ACC112 (cell line): ENCODE measurements at regions not wholly inside any gene's neighbourhood (a gene's known extent, or its start where the extent isn't known, plus 50 kb on each side); places are given as distances from the start of the nearest gene placed in this dataset.

Experiments used
- H2AFZ ChIP-seq: fragments of 200-600 bp; sonication (generic); one replicate; pipeline ENCODE4 v1.6.0; 2017; ENCODE audit warnings: antibody characterized with exemption, low read length; ENCODE audit not compliant: unreplicated experiment
- H3K27ac ChIP-seq: fragments of 200-600 bp; sonication (generic); 2 replicates; pipeline ENCODE4 v1.5.1; 2014; ENCODE audit warnings: low read depth, mild to moderate bottlenecking, antibody characterized with exemption, low read length, moderate library complexity
- H3K27me3 ChIP-seq: fragments of 200-600 bp; sonication (generic); 2 replicates; pipeline ENCODE4 v1.6.1; 2014; ENCODE audit warnings: mild to moderate bottlenecking, antibody characterized with exemption, low read length, moderate library complexity, mixed read lengths; ENCODE audit not compliant: insufficient read depth
- H3K36me3 ChIP-seq: fragments of 200-600 bp; sonication (generic); 2 replicates; pipeline ENCODE4 v1.6.1; 2016; ENCODE audit warnings: mild to moderate bottlenecking, antibody characterized with exemption, low read length, moderate library complexity, mixed read lengths; ENCODE audit not compliant: insufficient read depth
- H3K4me1 ChIP-seq: fragments of 200-600 bp; sonication (generic); one replicate; pipeline ENCODE4 v1.6.1; 2016; ENCODE audit warnings: low read length, mixed read lengths; ENCODE audit not compliant: insufficient read depth, unreplicated experiment, control insufficient read depth
- H3K4me3 ChIP-seq: fragments of 200-600 bp; sonication (generic); 2 replicates; pipeline ENCODE4 v1.5.1; 2014; ENCODE audit warnings: mild to moderate bottlenecking, low read depth, low read length
- H3K79me2 ChIP-seq: fragments of 200-600 bp; sonication (generic); one replicate; pipeline ENCODE4 v1.6.0; 2016; ENCODE audit warnings: low read length; ENCODE audit not compliant: control insufficient read depth, unreplicated experiment, insufficient read depth

- Histone ChIP-seq H3K4me1 (peaks cover 6% of the 10 kb centered on the region), H2AFZ (no peak overlapping the region), H3K4me3 (no peak overlapping the region), H3K79me2 (no peaks in the 10 kb centered on the region), H3K27ac (no peak overlapping the region), H3K27me3 (no peaks in the 10 kb centered on the region), H3K36me3 (no peaks in the 10 kb centered on the region)
These were observed 429.4 kb upstream of the PROK2 start for GRCh38 chr3:72214066-72214951.

DNA sequence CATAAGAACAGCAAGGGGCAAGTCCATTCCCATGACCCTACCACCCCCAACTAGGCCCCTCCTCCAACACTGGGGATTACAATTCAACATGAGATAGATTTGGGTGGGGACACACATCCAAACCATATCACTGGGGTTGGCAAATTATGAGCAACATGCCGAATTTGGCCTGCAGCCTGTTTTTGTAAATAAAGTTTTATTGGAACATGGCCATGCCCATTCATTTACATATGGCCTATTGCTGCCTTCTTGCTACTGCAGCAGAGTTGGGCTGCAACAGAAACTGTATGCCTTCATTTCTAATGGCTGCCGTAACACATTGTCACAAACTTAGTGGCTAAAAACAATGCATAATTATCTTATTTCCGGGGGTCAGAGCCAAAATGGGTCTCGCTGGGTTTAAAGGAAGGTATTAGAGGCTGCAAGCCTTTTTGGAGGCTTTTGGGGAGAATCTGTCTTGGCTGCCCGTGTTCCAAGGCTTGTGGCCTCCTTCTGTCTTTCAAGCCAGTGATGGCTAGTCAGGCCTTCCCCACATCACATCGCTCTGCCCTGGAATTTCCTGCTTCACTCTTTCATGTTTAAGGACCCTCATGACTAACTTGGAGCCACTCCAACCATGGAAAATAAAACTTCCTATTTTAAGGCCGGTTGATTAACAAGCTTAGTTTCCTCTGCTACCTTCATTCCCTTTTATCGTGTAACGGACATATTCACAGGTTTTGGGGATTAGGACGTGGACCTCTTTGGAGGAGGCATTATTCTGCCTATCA lies 428.5 kb upstream of the PROK2 start:
- peaks cover 6% of the 10 kb centered on the region for H3K4me1 ChIP-seq
- no peaks in the 10 kb centered on the region; the same call in 1 of the 2 replicates for H3K27me3 ChIP-seq
- no peaks in the 10 kb centered on the region for H3K36me3 ChIP-seq
- no peak overlapping the region for H3K27ac ChIP-seq
- no peak overlapping the region for H3K4me3 ChIP-seq
- no peak overlapping the region for H2AFZ ChIP-seq
- no peaks in the 10 kb centered on the region for H3K79me2 ChIP-seq

GRCh38 chr3:72212396-72212795 lies 427.4 kb upstream of the PROK2 start:
- H3K27ac ChIP-seq, result no peak overlapping the region
- H3K27me3 ChIP-seq, result no peaks in the 10 kb centered on the region; the same call in 1 of the 2 replicates
- H3K4me3 ChIP-seq, result no peak overlapping the region
- H3K4me1 ChIP-seq, result peaks cover 6% of the 10 kb centered on the region
- H2AFZ ChIP-seq, result no peak overlapping the region
- H3K79me2 ChIP-seq, result no peaks in the 10 kb centered on the region
- H3K36me3 ChIP-seq, result no peaks in the 10 kb centered on the region

- H3K4me3 ChIP-seq, result no peak overlapping the region
- no peak overlapping the region for H3K27ac ChIP-seq
- no peaks in the 10 kb centered on the region for H3K36me3 ChIP-seq
- H3K27me3 ChIP-seq, result peaks cover 8% of the 10 kb centered on the region
- H3K4me1 ChIP-seq, result peaks cover 6% of the 10 kb centered on the region
- no peak overlapping the region for H2AFZ ChIP-seq
- H3K79me2 ChIP-seq, result no peaks in the 10 kb centered on the region
These were observed 425.3 kb upstream of the PROK2 start for GRCh38 chr3:72210261-72210660.

DNA sequence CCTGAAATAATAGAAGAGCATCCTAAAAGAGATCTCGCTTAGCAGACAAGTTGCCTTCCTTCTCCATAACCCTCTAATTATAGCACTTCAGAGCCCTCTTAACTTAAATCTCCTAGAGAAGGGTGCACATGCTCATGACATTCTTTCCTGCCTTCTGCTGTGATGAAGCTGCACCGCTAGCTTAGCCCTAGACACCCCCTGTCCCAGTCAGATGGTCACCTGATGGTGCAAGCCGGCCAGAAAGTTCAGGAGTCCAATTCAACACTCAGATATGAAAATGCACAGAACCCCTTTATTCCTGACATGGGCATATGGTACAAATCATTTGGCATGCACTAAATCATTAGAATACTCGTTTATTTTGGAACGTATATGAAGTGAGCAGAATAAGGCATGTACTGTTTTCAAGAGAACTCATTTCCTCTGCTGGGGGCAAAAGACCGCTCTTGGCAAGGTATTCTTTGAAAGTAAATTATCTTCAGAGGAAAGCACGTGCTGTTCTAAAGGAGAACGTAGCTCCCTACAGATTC lies 420.4 kb upstream of the PROK2 start:
- Histone ChIP-seq H3K4me3 (no peak overlapping the region), H3K27me3 (peaks cover 44% of the 10 kb centered on the region), H3K36me3 (no peaks in the 10 kb centered on the region), H3K27ac (no peak overlapping the region), H3K79me2 (no peaks in the 10 kb centered on the region), H3K4me1 (no peaks in the 10 kb centered on the region), H2AFZ (no peak overlapping the region)

DNA sequence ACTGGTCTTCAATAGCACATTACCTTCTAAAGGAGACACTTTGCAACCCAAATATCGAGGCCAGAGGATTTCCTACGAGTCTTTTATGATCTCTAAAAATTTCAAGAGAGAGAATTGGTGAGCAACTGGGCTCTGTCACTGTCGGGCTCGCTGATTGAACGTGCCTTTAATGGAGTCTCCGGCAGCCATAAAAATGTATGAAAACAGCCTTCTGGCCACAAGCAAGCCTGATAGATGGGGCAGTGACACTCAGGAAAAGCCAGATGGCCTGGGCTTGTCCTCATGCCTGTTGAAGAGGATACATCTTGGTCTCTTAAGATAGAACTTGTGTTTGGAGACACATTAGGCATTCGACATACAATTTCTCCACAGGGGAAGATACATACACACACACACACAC lies 419.5 kb upstream of the PROK2 start:
- H2AFZ ChIP-seq, result no peak overlapping the region
- no peak overlapping the region for H3K4me3 ChIP-seq
- H3K36me3 ChIP-seq, result no peaks in the 10 kb centered on the region
- H3K4me1 ChIP-seq, result no peaks in the 10 kb centered on the region
- peaks cover 51% of the 10 kb centered on the region for H3K27me3 ChIP-seq
- no peak overlapping the region for H3K27ac ChIP-seq
- H3K79me2 ChIP-seq, result no peaks in the 10 kb centered on the region

DNA sequence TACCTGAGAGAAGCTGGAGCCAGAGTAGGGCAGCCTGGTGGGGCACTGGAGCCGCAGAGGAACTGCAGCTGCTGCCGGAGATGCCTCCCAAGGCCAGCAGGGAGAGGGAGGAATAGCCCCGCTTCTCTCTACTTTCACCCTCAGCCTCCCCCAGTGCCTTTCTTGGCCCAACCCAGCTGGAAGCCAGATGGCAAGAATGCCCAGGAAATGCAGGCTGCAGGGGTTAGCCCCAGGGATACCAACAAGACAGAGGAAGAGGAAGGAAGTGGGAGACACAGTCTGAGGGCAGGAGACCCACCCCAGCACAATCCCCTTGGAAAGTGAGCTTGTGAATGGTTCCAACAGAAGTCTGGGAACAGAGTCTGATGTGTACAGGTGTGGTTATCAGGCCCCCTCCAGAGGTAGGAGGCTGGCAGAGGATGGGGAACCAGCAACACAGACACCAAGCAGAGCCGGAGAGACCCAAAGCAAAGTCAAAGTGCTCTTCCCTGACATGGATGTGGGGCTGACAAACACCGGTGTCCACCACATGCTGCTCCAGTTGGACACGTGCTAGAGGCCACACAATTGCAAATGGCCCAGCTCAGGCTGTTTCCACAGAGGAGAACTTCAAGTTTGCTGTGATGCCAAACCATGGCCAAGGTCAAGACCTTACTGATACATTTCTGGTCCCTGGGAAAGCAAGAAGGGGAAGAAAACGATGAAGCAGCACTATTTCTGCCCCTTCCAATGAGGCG lies 418.8 kb upstream of the PROK2 start:
- H3K36me3 ChIP-seq, result no peaks in the 10 kb centered on the region
- H2AFZ ChIP-seq, result no peak overlapping the region
- H3K27me3 ChIP-seq, result peaks cover 57% of the 10 kb centered on the region
- no peaks in the 10 kb centered on the region for H3K4me1 ChIP-seq
- H3K79me2 ChIP-seq, result no peaks in the 10 kb centered on the region
- no peak overlapping the region for H3K4me3 ChIP-seq
- H3K27ac ChIP-seq, result no peak overlapping the region

DNA sequence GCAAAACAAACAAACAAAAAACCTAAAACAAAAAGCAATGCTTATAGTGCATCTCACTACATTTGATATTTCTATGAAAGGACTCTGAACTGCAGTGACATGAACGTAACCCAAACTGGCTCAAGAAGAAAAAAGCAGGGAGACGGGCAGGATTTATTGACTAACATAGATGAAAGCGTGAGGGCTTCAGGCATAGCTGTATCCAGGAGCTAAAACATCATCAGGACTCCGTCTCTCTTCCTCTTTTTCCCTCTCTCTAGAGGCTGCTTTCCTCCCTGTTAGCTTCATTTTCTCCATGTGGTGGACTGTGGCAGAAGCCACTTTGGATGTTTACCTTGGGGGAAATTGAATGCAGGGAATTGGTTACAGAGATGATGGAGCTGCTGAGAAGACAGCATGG lies 418.2 kb upstream of the PROK2 start:
- Histone ChIP-seq H3K36me3 (no peaks in the 10 kb centered on the region), H3K79me2 (no peaks in the 10 kb centered on the region), H3K4me1 (no peaks in the 10 kb centered on the region), H3K27me3 (peaks cover 59% of the 10 kb centered on the region), H2AFZ (no peak overlapping the region), H3K4me3 (no peak overlapping the region), H3K27ac (no peak overlapping the region)

GRCh38 chr3:72200332-72200731 lies 415.4 kb upstream of the PROK2 start:
- H3K27ac ChIP-seq, result no peak overlapping the region
- H3K36me3 ChIP-seq, result no peaks in the 10 kb centered on the region
- no peaks in the 10 kb centered on the region for H3K79me2 ChIP-seq
- no peak overlapping the region for H3K4me3 ChIP-seq
- peaks cover 52% of the 10 kb centered on the region for H3K27me3 ChIP-seq
- H3K4me1 ChIP-seq, result no peaks in the 10 kb centered on the region
- H2AFZ ChIP-seq, result no peak overlapping the region

DNA sequence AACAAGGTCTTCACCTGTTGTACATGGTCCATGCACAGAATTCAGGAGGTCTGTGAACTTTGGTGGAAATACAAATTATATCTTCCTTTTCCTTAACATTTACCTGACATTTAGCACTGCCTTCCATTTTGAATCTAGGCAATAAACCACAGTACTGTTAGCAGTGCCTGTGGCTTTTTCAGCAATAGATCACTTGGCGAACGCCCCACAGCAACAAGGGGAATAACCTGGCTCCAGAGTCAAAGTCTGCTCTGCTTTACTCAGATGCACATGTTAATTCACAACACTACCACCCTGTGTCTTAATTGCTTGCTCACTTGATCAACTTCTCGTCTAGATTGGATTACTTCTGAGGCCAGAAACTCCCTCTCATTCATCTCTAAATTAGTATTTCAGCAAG lies 414.6 kb upstream of the PROK2 start:
- no peaks in the 10 kb centered on the region for H3K36me3 ChIP-seq
- H3K79me2 ChIP-seq, result no peaks in the 10 kb centered on the region
- no peak overlapping the region for H2AFZ ChIP-seq
- peaks cover 46% of the 10 kb centered on the region for H3K27me3 ChIP-seq
- no peaks in the 10 kb centered on the region for H3K4me1 ChIP-seq
- H3K27ac ChIP-seq, result no peak overlapping the region
- H3K4me3 ChIP-seq, result no peak overlapping the region
